ENCODE measurements at regions not wholly inside any gene's neighbourhood (a gene's known extent, or its start where the extent isn't known, plus 50 kb on each side); places are given as distances from the start of the nearest gene placed in this dataset.

Small RNA genes lying in the stretch of these regions (small RNA-seq; reads per million reads assigned to genes)
- 0.81 reads per million for gene MIR1267 (ENCODE audit: insufficient read length, low read depth)
- gene SNORD31B (ENCODE audit: insufficient read length, low read depth), result 17.5 reads per million, percentile 78 among the genes with 10 or more reads in this experiment
